ENCODE measurements at regions not wholly inside any gene's neighbourhood (a gene's known extent, or its start where the extent isn't known, plus 50 kb on each side); places are given as distances from the start of the nearest gene placed in this dataset.

DNA sequence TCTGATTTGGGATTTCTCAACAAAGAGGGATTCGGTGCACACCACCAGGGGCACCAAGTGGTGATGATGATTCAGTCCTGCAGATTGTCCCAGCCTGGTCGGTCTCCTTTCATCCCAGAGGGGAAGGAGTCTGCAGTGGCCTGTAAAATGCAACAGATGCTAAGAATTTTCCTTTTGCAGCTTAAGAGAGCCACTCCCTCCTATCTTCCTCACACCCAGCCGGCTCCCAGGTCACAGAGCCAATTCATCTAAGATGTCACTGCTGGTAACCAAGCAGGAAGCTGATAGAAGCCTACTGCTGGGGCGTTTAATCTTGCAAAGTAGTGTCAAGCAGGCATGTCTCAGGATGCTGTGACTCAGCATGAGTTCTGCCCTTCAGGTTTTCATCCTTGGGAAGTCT, 203.8 kb upstream of the LRFN2 start:
- DNase-seq: no peak

DNA sequence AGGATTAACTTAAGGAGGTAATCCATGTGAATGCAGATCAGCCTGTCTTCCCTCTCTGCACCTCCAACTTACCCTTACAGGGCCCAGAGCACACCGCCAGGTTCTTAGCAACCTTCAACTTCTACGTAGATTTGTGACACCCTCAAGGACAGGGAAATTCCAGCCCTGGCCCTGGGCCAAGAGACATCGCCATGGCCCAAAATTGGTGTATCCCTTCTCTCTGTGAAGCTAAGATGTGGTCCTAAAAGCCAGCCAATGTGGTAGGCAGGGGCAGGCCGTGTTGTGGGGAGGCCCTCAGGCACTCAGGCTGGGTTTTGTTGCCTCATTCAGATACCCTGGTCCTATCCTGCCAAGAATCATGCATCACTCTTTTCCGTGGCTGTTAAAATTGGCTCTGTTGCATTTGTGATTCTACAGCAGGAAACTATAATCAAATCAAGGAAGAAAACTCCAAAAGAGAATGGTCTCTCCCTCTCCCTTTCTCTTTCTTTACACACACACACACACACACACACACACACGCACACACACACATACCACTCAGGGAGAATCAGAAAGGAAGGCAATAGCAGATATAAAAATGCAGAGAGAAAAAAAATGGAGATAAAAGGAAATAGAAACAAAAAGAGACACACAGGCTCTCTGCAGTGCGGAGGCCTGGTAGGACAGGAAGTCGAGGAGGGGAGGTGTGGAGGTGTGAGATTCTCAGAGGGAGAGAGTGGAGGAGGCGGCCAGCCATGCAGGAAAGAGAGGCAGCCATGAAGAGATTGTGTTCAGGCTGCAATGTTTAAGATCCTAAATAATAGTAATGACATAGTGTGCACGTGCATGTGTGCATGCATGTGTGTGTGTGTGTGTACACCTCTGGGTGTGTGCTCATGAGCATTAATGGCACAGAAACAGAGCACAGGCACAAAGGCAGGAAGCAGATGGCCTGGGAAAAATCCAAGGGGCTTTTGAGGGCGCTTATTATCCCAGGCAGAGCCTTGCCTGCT, 201.8 kb upstream of the LRFN2 start:
- no peak for DNase-seq

DNA sequence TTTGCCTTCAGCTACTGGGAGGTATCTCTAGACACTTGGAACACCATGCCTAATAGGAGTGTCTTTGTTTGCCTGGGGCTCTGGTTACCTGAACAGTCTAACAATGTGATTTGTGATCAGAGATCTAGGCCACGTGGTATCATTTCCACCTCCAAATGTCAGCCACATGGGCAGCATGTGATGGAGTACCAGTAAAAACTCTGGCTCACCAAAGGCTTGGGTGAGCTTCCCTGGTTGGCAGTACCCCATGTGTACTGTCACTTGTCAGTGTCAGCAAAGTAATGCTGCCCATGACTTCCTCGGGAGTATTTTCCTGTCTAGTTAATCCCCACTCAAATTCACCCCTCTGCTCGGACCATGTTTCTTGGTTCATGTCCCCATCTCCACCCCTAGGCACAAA, 195.2 kb upstream of the LRFN2 start:
- DNase-seq: no peak

GRCh38 chr6:40780637-40781036, 193.5 kb upstream of the LRFN2 start:
- DNase-seq: no peak

- DNase-seq: no peak
Observed at GRCh38 chr6:40779409-40779808, 192.2 kb upstream of the LRFN2 start.

DNA sequence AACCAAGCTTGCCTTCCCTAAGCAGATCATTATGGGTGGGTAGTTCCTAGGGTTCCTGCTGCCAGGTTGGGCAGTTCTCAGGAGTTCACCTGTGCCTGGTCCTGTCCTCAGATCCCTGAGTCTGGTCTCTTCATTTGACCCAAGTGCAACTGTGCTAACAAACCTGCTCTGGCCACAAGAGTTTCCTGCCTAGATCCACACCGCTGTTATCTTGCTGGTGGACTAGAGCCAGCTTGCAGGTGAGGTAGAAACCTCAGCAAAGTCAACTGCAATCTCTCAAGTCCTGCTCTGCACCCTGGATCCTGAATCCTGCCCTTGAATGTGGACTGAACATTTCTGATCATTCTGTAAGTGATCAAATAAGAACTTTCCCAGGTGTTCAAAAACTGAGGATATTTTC, 191.8 kb upstream of the LRFN2 start:
- DNase-seq: no peak

GRCh38 chr6:40778196-40778595, 191.0 kb upstream of the LRFN2 start:
- no peak for DNase-seq

DNA sequence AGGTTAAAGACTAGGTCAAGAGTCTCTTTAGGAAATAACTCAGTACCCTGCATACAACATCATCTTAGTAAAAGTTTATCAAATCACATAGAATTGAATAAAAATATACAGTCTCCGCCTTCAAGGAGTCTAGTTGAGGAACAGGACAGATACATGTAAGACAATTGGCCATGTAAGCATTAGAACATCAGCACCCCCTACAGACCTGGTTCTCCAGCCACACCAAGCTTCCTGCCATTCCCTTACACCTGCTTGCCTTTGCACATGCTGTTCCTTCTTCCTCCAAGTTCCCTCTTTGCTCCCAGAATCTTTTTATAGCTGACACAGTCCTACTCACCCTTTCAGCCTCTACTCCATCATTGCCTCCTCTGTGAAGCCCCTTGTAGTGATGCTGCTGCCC, 187.8 kb upstream of the LRFN2 start:
- no peak for DNase-seq

DNA sequence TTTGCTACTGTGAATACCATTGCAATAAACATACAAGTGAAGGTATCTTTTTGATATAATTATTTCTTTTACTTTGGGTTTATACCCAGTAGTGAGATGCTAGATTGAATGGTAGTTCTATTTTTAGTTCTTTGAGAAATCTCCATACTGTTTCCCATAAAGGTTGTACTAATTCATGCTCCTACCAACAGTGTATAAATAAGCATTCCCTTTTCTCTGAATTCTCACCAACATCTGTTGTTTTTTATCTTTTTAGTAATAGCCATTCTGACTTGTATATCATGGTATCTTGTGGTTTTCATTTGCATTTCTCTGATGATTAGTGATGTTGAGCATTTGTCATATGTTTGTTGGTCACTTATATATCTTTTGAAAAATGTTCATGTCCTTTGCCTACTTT, 183.6 kb upstream of the LRFN2 start:
- no peak for DNase-seq

GRCh38 chr6:40764726-40765125, 177.6 kb upstream of the LRFN2 start:
- no peak for DNase-seq

GRCh38 chr6:40762981-40763380, 175.8 kb upstream of the LRFN2 start:
- no peak for DNase-seq

DNA sequence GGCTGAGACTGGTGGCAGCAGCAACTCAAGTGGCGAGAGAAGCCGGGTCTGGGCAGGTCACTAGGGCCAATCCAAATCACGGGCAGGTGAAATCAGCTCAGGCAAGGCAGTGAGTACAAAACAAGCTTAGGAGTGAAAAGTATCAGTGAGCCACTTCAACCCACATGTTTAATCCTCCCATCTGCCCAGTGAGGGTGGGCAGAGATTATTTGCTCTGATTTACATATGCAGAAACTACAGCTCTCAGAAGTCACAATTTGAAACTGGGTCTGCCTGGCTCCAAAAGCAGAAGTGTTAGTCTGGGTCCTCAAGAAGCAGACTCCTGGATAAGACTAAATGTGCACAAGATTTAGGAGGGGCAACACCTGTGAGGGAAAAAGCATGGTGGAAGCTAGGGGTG, 173.7 kb upstream of the LRFN2 start:
- DNase-seq: no peak

- DNase-seq: no peak
Observed at GRCh38 chr6:40759838-40760237, 172.7 kb upstream of the LRFN2 start.

DNA sequence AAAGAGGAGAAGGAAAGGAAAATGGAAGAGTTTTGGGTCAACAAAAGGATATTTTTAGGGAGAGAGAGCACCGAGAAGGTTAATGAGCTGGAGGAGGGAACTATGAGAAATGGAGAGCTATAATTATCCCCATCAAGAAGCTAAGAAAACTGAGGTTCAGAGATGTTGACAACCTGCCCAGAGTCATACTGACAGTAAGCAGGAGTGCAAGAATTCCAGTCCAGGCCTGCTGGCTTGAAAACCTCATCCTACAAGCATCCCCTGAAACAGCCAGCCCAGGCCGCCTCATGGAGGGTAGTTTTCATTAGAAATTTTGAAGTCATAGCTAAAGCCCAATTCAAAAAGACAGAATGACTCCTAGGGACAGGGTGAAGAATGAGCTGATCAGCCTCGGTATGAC, 172.1 kb upstream of the LRFN2 start:
- DNase-seq: no peak

DNA sequence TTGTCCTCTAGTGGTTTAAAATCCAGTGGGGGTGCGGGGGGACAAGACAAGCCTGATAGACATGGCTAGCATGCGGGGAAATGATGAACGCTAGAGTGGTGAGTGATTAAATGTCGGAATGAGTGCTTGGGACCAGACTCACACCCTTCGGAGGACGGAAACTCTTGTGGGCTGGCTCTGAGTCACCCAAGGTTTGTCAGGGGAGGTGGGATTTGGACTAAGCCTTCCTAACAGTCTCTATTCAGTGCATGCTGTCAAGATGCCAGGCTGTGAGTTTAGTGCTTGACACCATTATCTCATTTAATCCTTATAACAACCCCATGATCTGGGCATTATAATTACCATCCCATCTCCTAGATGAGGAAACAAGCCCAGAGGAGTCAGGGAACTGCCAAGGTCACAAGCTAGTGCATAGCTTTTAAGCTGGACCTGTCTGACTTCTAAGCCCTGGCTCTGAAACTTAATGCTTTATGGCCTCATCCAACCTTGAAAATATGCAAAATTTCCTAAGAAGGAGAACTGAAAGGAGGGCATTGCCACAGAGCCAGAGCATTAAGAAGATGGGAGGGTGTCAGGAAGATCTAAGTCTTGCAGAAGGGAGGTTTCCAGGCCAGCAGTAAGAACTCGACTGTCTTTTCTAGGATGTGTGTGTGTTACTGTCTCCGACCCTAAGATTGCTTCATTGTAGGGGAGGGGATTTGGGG, 168.7 kb upstream of the LRFN2 start:
- DNase-seq: no peak

DNA sequence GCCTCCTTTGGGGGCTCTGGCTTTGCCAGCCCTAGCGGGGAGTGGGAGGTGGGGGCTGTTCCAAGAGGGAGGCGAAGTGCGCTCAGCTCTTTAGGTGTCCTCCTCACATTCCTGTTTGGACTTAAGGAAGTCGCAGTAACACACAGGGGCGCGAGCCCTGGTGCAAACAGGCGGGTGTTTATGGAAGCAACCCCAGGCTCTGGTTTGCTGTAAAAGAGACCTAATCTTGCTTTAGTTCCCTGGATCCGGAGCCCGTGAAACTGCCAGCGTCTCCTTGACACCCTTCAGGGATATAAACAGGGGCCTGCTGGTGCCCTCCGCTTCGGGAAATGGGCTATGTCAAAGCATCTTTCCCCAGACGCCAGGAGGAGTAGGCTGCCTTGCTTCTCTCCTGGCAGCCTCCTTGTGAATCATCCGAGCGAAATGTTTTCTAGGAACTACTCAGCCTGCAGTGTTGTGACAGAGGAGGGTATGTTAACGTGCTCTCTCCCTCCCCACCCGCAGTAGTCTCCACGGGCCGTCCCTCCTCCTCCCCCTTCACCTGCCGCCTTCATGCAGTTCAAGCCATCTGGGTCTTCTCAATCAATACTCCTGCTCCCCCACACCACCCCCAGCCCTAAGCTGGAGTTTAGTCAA, 168.0 kb upstream of the LRFN2 start:
- DNase-seq: no peak

DNA sequence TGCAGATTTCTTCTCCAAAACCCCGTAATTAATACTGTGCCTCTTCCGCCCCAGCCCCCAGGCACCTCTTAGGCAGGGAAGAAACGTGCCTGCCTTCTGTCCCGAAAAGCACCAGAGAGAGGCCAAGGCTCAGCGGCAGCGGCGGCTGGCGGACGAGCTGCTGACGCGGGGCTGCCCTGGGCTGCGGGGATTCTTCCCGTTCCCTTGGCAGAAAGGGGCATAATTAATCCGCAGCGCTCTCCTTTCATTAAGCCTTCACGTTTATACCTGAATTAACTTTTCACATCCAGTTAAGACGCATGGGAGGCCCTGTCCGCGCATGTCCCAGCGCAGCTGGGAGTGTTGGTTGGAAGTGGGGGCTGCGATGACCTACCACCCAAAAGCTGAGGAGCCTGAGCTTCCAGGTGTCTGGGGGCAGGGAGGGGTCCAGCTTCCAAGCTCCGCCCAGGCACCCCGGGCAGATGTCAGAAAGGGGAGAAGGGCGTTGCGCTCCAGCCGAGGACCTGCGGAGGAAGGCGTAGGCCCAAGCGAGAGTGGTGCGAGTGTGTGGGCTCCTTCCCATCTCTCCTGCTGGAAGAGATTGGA, 167.4 kb upstream of the LRFN2 start:
- no peak for DNase-seq

GRCh38 chr6:40753675-40754448, 166.7 kb upstream of the LRFN2 start:
- DNase-seq: no peak

DNA sequence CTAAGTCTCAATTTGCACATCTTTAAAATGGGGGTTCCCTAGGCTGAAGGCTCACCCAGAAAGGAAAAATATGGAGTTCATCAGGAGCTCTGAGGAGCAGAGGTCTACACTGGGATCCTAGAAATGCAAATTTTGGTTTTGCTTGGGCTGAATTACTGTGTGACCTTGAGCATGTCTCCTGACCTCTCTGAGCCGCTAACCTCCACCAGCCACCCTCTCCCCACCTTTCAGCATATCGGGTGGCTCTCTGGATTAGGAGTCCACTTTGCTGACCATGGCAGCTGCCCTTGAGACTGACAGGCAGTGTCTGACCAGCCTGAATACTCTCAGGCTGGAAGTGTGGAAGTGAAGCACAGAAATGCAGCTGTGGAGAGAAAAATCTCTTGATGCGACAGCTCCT, 165.9 kb upstream of the LRFN2 start:
- no peak for DNase-seq

GRCh38 chr6:40744835-40745234, 157.7 kb upstream of the LRFN2 start:
- no peak for DNase-seq

- DNase-seq: no peak
Observed at GRCh38 chr6:40743690-40744446, 156.7 kb upstream of the LRFN2 start.

- no peak for DNase-seq
Observed at GRCh38 chr6:40743226-40743625, 156.1 kb upstream of the LRFN2 start.
